ENCODE measurements at regions not wholly inside any gene's neighbourhood (a gene's known extent, or its start where the extent isn't known, plus 50 kb on each side); places are given as distances from the start of the nearest gene placed in this dataset.

DNA sequence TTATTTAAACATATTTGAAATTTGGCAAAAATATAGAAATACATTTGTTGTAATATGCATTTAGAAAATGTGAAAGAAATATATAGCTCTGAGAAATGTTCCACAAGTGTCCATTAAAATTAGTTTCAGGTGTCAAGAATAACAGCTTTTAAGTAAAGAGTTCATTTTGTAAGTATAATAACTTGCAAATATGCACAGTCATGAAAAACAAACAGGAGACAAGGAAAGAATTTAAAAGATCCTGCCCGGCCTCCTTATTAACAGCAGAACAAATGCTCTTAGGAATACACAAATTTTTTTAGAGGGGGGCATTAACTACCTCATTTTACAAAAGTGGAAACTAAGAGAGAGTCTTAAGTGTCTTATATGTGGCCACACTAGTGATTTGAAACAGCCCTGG is 77.7 kb upstream of the DBX2 start:
- TF ChIP-seq, protein P1, sequence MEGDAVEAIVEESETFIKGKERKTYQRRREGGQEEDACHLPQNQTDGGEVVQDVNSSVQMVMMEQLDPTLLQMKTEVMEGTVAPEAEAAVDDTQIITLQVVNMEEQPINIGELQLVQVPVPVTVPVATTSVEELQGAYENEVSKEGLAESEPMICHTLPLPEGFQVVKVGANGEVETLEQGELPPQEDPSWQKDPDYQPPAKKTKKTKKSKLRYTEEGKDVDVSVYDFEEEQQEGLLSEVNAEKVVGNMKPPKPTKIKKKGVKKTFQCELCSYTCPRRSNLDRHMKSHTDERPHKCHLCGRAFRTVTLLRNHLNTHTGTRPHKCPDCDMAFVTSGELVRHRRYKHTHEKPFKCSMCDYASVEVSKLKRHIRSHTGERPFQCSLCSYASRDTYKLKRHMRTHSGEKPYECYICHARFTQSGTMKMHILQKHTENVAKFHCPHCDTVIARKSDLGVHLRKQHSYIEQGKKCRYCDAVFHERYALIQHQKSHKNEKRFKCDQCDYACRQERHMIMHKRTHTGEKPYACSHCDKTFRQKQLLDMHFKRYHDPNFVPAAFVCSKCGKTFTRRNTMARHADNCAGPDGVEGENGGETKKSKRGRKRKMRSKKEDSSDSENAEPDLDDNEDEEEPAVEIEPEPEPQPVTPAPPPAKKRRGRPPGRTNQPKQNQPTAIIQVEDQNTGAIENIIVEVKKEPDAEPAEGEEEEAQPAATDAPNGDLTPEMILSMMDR (conservative IDR thresholded peaks at IDR 0.05; ENCODE audit: low read depth in 2 of 2), result no peak
- TF ChIP-seq EZH2 (IDR thresholded peaks at IDR 0.05; ENCODE audit: low read depth, unreplicated experiment), result no peak
- no peak for TF ChIP-seq CREB1 (CRISPR knock-in tag; IDR thresholded peaks at IDR 0.05; ENCODE audit: low read depth)
- no peak for TF ChIP-seq EZH2phosphoT487 (IDR thresholded peaks at IDR 0.05; ENCODE audit: unreplicated experiment)
- TF ChIP-seq, protein P2, sequence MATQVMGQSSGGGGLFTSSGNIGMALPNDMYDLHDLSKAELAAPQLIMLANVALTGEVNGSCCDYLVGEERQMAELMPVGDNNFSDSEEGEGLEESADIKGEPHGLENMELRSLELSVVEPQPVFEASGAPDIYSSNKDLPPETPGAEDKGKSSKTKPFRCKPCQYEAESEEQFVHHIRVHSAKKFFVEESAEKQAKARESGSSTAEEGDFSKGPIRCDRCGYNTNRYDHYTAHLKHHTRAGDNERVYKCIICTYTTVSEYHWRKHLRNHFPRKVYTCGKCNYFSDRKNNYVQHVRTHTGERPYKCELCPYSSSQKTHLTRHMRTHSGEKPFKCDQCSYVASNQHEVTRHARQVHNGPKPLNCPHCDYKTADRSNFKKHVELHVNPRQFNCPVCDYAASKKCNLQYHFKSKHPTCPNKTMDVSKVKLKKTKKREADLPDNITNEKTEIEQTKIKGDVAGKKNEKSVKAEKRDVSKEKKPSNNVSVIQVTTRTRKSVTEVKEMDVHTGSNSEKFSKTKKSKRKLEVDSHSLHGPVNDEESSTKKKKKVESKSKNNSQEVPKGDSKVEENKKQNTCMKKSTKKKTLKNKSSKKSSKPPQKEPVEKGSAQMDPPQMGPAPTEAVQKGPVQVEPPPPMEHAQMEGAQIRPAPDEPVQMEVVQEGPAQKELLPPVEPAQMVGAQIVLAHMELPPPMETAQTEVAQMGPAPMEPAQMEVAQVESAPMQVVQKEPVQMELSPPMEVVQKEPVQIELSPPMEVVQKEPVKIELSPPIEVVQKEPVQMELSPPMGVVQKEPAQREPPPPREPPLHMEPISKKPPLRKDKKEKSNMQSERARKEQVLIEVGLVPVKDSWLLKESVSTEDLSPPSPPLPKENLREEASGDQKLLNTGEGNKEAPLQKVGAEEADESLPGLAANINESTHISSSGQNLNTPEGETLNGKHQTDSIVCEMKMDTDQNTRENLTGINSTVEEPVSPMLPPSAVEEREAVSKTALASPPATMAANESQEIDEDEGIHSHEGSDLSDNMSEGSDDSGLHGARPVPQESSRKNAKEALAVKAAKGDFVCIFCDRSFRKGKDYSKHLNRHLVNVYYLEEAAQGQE (IDR thresholded peaks at IDR 0.05; ENCODE audit: unreplicated experiment), result no peak
- TF ChIP-seq NANOG (IDR thresholded peaks at IDR 0.05; ENCODE audit: borderline replicate concordance), result no peak

All from GM23338 (cell line).